Endodermal cell (in vitro differentiated cells): ENCODE measurements at regions not wholly inside any gene's neighbourhood (a gene's known extent, or its start where the extent isn't known, plus 50 kb on each side); places are given as distances from the start of the nearest gene placed in this dataset.

Source experiments
- DNase-seq: peaks from one replicate; pipeline ENCODE4 v3.0.0-alpha.2; 2017
- H3K27ac ChIP-seq: 2 replicates; pipeline ENCODE4 v1.5.1; 2013; ENCODE audit warnings: mild to moderate bottlenecking, low read depth, low read length, moderate library complexity
- H3K27me3 ChIP-seq: 2 replicates; pipeline ENCODE4 v1.6.1; 2013; ENCODE audit warnings: mild to moderate bottlenecking, low read length, moderate library complexity; ENCODE audit not compliant: insufficient read depth, control insufficient read depth, poor library complexity, severe bottlenecking
- H3K36me3 ChIP-seq: 2 replicates; pipeline ENCODE4 v1.7.0; 2013; ENCODE audit warnings: mild to moderate bottlenecking, low read length, moderate library complexity; ENCODE audit not compliant: control insufficient read depth, insufficient read depth
- H3K4me1 ChIP-seq: one replicate; pipeline ENCODE4 v1.7.0; 2013; ENCODE audit warnings: low read length; ENCODE audit not compliant: control insufficient read depth, insufficient read depth
- H3K4me3 ChIP-seq: 2 replicates; pipeline ENCODE4 v1.5.1; 2013; ENCODE audit warnings: mild to moderate bottlenecking, low read length, moderate library complexity
- H3K9ac ChIP-seq: 2 replicates; pipeline ENCODE4 v1.6.1; 2013; ENCODE audit warnings: mild to moderate bottlenecking, low read length, moderate library complexity; ENCODE audit not compliant: poor library complexity, severe bottlenecking; ENCODE audit errors: extremely low read depth
- H3K9me3 ChIP-seq: 2 replicates; pipeline ENCODE4 v1.6.1; 2013; ENCODE audit warnings: mild to moderate bottlenecking, low read length, moderate library complexity; ENCODE audit not compliant: control insufficient read depth
- H3K27ac Mint-ChIP-seq: 2 replicates; pipeline ENCODE4 v1.8.0; 2020; ENCODE audit warnings: mixed read lengths
- H3K27me3 Mint-ChIP-seq: 2 replicates; pipeline ENCODE4 v1.8.0; 2021; ENCODE audit warnings: mild to moderate bottlenecking, mixed read lengths; ENCODE audit not compliant: insufficient read depth
- H3K36me3 Mint-ChIP-seq: 2 replicates; pipeline ENCODE4 v1.8.0; 2020; ENCODE audit warnings: low read depth, mixed read lengths
- H3K4me1 Mint-ChIP-seq: 2 replicates; pipeline ENCODE4 v1.8.0; 2020; ENCODE audit warnings: mixed read lengths
- H3K4me3 Mint-ChIP-seq: 2 replicates; pipeline ENCODE4 v1.8.0; 2020; ENCODE audit warnings: mild to moderate bottlenecking, moderate library complexity, mixed read lengths
- H3K9me3 Mint-ChIP-seq: 2 replicates; pipeline ENCODE4 v1.8.0; 2020; ENCODE audit warnings: mild to moderate bottlenecking, mixed read lengths
- CTCF ChIP-seq: fragments of 200-600 bp; sonication (generic); conservative IDR thresholded peaks from 2 replicates; pipeline ENCODE4 v1.5.0; 2021; ENCODE audit warnings: antibody characterized with exemption, mild to moderate bottlenecking
- WGBS, 2 experiments: methylation state at CpG; one replicate each; pipeline versions ENCODE4 v1.1.5 to v1.1.7; 2013; ENCODE audit warnings: missing lambda C conversion rate in 2 of 2, mixed read lengths in 1 of 2; ENCODE audit not compliant: insufficient coverage in 1 of 2, insufficient read length in 1 of 2; 5-methylcytosine and 5-hydroxymethylcytosine counted together

- H3K4me1 Mint-ChIP-seq = no peaks in the 10 kb centered on the region
- no peaks in the 10 kb centered on the region for H3K27me3 Mint-ChIP-seq
- Histone ChIP-seq H3K9me3 (peaks cover 33% of the 10 kb centered on the region), H3K36me3 (no peaks in the 10 kb centered on the region), H3K4me1 (no peaks in the 10 kb centered on the region), H3K4me3 (no peak overlapping the region), H3K27ac (no peak overlapping the region), H3K9ac (no peak overlapping the region), H3K27me3 (no peaks in the 10 kb centered on the region)
- H3K27ac Mint-ChIP-seq = no peak overlapping the region
- no peaks in the 10 kb centered on the region for H3K36me3 Mint-ChIP-seq
- no peak overlapping the region for H3K4me3 Mint-ChIP-seq
- no peak for TF ChIP-seq CTCF
- H3K9me3 Mint-ChIP-seq = peaks cover 20% of the 10 kb centered on the region
- DNase-seq = no peak
These were observed 76.4 kb upstream of the PTER start for GRCh38 chr10:16360425-16360824.

GRCh38 chr10:16361086-16361485, 75.7 kb upstream of the PTER start:
- Histone ChIP-seq H3K4me1 (no peaks in the 10 kb centered on the region), H3K27me3 (no peaks in the 10 kb centered on the region), H3K4me3 (no peak overlapping the region), H3K9me3 (peaks cover 33% of the 10 kb centered on the region), H3K27ac (no peak overlapping the region), H3K36me3 (no peaks in the 10 kb centered on the region), H3K9ac (no peak overlapping the region)
- no peak for TF ChIP-seq CTCF
- H3K27me3 Mint-ChIP-seq = no peaks in the 10 kb centered on the region
- no peaks in the 10 kb centered on the region for H3K36me3 Mint-ChIP-seq
- WGBS, 2 experiments = 95 to 100% methylated on average over 1 to 3 of the region's 3 CpGs
- peaks cover 20% of the 10 kb centered on the region for H3K9me3 Mint-ChIP-seq
- H3K4me1 Mint-ChIP-seq = no peaks in the 10 kb centered on the region
- no peak overlapping the region for H3K27ac Mint-ChIP-seq
- no peak for DNase-seq
- H3K4me3 Mint-ChIP-seq = no peak overlapping the region

GRCh38 chr10:16363741-16364140, 73.1 kb upstream of the PTER start:
- Histone ChIP-seq H3K27ac (no peak overlapping the region), H3K9me3 (peaks cover 33% of the 10 kb centered on the region), H3K9ac (no peak overlapping the region), H3K27me3 (no peaks in the 10 kb centered on the region), H3K36me3 (no peaks in the 10 kb centered on the region), H3K4me3 (no peak overlapping the region), H3K4me1 (no peaks in the 10 kb centered on the region)
- H3K4me1 Mint-ChIP-seq = no peaks in the 10 kb centered on the region
- no peaks in the 10 kb centered on the region for H3K36me3 Mint-ChIP-seq
- TF ChIP-seq CTCF = no peak
- peaks cover 20% of the 10 kb centered on the region for H3K9me3 Mint-ChIP-seq
- DNase-seq = no peak
- no peaks in the 10 kb centered on the region for H3K27me3 Mint-ChIP-seq
- WGBS, 2 experiments = 94% methylated on average over 8 of the region's 8 CpGs
- no peak overlapping the region for H3K4me3 Mint-ChIP-seq
- no peak overlapping the region for H3K27ac Mint-ChIP-seq
